GM12874 (cell line): ENCODE measurements at regions not wholly inside any gene's neighbourhood (a gene's known extent, or its start where the extent isn't known, plus 50 kb on each side); places are given as distances from the start of the nearest gene placed in this dataset.
A peak's percentile ranks its signal among the peaks of the same experiment; 100 is the strongest.

Source experiments
- TF ChIP-seq, protein P1 (sequence below): IDR thresholded peaks from 2 replicates; pipeline ENCODE4 v1.5.1; 2011; ENCODE audit warnings: low read depth, mild to moderate bottlenecking, control low read depth, low read length, moderate library complexity; ENCODE audit not compliant: insufficient read depth

DNA sequence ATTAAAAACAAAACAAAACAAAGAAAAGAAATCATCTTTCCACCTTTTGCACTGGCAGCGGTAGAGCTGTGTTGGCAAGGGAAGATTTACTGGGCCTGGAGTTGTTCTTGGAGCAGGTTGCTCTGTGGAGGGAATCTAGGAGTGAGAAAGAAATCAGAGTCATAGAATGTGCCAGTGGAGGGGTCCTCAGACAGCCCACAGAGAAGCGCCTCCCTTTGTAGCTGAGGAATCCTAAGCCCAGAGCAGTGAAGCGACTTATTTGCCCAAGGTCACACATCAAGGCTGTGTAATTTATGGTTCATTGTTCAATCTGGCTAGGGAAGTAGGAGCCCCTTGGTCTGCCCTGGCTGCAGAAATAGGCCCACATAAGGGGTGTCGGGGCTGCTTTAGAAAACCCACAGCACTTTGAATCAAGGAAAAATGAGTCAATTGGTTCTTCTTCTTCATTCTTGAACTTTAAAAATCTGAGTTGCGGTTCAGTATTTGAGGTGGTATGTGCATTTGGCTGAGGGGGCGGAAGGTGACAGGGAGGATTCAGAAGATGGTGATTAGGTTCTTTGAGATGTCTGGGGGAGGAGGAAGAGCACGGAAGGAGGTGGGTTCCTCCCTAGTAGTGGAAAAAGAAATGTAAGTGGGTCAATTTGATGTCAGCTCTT is 253.7 kb downstream of the PTEN start:
- TF ChIP-seq, protein P1, sequence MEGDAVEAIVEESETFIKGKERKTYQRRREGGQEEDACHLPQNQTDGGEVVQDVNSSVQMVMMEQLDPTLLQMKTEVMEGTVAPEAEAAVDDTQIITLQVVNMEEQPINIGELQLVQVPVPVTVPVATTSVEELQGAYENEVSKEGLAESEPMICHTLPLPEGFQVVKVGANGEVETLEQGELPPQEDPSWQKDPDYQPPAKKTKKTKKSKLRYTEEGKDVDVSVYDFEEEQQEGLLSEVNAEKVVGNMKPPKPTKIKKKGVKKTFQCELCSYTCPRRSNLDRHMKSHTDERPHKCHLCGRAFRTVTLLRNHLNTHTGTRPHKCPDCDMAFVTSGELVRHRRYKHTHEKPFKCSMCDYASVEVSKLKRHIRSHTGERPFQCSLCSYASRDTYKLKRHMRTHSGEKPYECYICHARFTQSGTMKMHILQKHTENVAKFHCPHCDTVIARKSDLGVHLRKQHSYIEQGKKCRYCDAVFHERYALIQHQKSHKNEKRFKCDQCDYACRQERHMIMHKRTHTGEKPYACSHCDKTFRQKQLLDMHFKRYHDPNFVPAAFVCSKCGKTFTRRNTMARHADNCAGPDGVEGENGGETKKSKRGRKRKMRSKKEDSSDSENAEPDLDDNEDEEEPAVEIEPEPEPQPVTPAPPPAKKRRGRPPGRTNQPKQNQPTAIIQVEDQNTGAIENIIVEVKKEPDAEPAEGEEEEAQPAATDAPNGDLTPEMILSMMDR = no peak

GRCh38 chr10:88117869-88118632 is 254.6 kb downstream of the PTEN start:
- TF ChIP-seq, protein P1 = peak; percentile 45

DNA sequence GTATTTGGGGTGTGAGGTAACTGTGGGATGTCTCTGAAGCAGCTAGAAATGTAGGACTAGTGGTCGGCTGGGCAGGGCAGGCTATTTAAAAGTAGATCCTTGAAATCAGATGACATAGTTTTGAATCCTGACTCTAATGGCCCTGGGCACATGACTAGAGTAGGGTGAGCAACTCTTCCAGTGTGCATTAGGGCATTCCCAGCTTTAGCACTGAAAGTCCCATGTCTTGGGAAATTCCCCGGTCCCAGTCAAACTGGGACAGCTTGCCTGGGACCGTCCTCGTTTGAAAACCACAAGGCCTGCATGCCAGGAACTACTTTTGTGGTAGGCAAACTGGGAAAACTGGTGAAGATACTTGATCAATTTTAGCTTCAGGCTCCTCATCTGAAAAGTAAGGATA is 255.3 kb downstream of the PTEN start:
- TF ChIP-seq, protein P1 = no peak

GRCh38 chr10:88119160-88119559 is 255.7 kb downstream of the PTEN start:
- TF ChIP-seq, protein P1 = no peak

GRCh38 chr10:88120075-88120474 is 256.6 kb downstream of the PTEN start:
- TF ChIP-seq, protein P1 = no peak

DNA sequence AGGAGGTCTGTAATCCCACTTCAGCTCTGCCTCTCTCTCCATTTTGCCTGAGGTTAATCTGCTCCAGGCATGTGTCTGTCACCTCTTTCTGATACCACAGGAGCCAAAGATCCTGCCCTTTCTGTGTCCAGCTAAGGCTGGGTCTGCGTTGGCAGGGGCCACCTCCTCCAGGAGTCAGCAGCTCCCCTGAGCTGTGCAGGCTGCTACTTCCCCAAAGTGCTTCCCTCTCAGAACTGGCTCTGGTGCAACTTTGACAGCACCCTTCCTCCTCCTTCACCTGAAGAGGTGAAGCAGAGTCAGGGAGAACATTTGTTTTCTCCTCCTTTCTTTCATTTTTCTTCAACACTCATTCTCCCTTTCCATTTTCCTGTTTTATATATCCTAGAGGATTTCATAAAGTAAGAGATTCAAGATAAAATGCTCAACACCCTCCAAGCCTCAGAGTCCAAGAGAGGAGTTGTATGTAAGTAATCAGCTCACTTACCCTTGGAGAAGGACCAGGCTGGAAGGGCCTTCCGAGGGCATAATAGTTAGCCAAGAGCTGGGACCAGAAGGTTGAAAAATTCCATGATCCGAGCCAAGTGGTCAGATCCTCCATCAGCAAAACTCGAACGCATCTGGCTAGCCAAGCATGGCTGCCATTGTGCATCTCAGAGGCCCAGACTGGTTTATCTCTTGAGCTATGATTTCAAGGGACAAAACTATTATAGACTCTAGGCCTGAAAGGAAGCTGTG is 257.3 kb downstream of the PTEN start:
- TF ChIP-seq, protein P1 = no peak

GRCh38 chr10:88121361-88121760 is 257.9 kb downstream of the PTEN start:
- TF ChIP-seq, protein P1 = no peak
